ENCODE measurements at regions not wholly inside any gene's neighbourhood (a gene's known extent, or its start where the extent isn't known, plus 50 kb on each side); places are given as distances from the start of the nearest gene placed in this dataset.

GRCh38 chr4:125704726-125705125 lies 390.0 kb downstream of the FAT4 start:
- DNase-seq: no peak

GRCh38 chr4:125705681-125706080 lies 390.9 kb downstream of the FAT4 start:
- DNase-seq: no peak

- no peak for DNase-seq
These were observed 392.6 kb downstream of the FAT4 start for GRCh38 chr4:125707397-125707796.

GRCh38 chr4:125710766-125711165 lies 396.0 kb downstream of the FAT4 start:
- no peak for DNase-seq

- no peak for DNase-seq
These were observed 399.3 kb downstream of the FAT4 start for GRCh38 chr4:125714049-125714448.

GRCh38 chr4:125714845-125715244 lies 400.1 kb downstream of the FAT4 start:
- DNase-seq: no peak

GRCh38 chr4:125719987-125720386 lies 405.2 kb downstream of the FAT4 start:
- no peak for DNase-seq

- no peak for DNase-seq
These were observed 407.3 kb downstream of the FAT4 start for GRCh38 chr4:125722009-125722408.

- no peak for DNase-seq
These were observed 411.3 kb downstream of the FAT4 start for GRCh38 chr4:125725957-125726525.

- no peak for DNase-seq
These were observed 413.2 kb downstream of the FAT4 start for GRCh38 chr4:125727931-125728330.

- no peak for DNase-seq
These were observed 413.8 kb downstream of the FAT4 start for GRCh38 chr4:125728568-125728967.

- no peak for DNase-seq
These were observed 414.4 kb downstream of the FAT4 start for GRCh38 chr4:125729171-125729570.

- no peak for DNase-seq
These were observed 417.9 kb downstream of the FAT4 start for GRCh38 chr4:125732632-125733031.

GRCh38 chr4:125734504-125734903 lies 419.7 kb downstream of the FAT4 start:
- no peak for DNase-seq

GRCh38 chr4:125735102-125735501 lies 420.3 kb downstream of the FAT4 start:
- DNase-seq: no peak

- DNase-seq: no peak
These were observed 421.3 kb downstream of the FAT4 start for GRCh38 chr4:125736057-125736456.

- DNase-seq: no peak
These were observed 425.0 kb downstream of the FAT4 start for GRCh38 chr4:125739760-125740159.

- no peak for DNase-seq
These were observed 427.2 kb downstream of the FAT4 start for GRCh38 chr4:125741825-125742452.

- DNase-seq: no peak
These were observed 430.2 kb downstream of the FAT4 start for GRCh38 chr4:125744891-125745364.

GRCh38 chr4:125749354-125749753 lies 434.6 kb downstream of the FAT4 start:
- no peak for DNase-seq

GRCh38 chr4:125750399-125750798 lies 435.6 kb downstream of the FAT4 start:
- DNase-seq: no peak

GRCh38 chr4:125750828-125751466 lies 436.2 kb downstream of the FAT4 start:
- DNase-seq: no peak

- DNase-seq: no peak
These were observed 443.7 kb downstream of the FAT4 start for GRCh38 chr4:125758438-125758837.

- DNase-seq: no peak
These were observed 445.6 kb downstream of the FAT4 start for GRCh38 chr4:125760201-125760819.
